Lower lobe of right lung (tissue), 2 donors: ENCODE measurements at regions not wholly inside any gene's neighbourhood (a gene's known extent, or its start where the extent isn't known, plus 50 kb on each side); places are given as distances from the start of the nearest gene placed in this dataset.
"Not testable (repeated sequence)": the region's sequence is repeated elsewhere in the genome, so short reads cannot be mapped to it uniquely, and the experiment has no call there.

Source experiments
- ATAC-seq, 2 donors: fragments of 200-7000 bp; cut with Tn5 transposase; one replicate each; pipeline ENCODE4 v1.9.1; 2020 to 2022; ENCODE audit warnings: mild to moderate bottlenecking in 2 of 2, moderate library complexity in 2 of 2
- DNase-seq: peaks from one replicate; pipeline ENCODE4 v3.0.0-alpha.2; 2020
- H3K27ac ChIP-seq: fragments of 200-600 bp; one replicate; pipeline ENCODE4 v1.8.0; 2022
- H3K27me3 ChIP-seq: fragments of 200-600 bp; one replicate; pipeline ENCODE4 v1.8.0; 2022; ENCODE audit warnings: low read depth
- H3K36me3 ChIP-seq: fragments of 200-600 bp; one replicate; pipeline ENCODE4 v1.8.0; 2022; ENCODE audit warnings: mild to moderate bottlenecking
- H3K4me1 ChIP-seq: fragments of 200-600 bp; one replicate; pipeline ENCODE4 v1.8.0; 2022
- H3K4me3 ChIP-seq: fragments of 200-600 bp; one replicate; pipeline ENCODE4 v1.8.0; 2022; ENCODE audit warnings: mild to moderate bottlenecking
- H3K9me3 ChIP-seq: fragments of 200-600 bp; one replicate; pipeline ENCODE4 v1.8.0; 2022
- intact Hi-C: fragments of 100-400 bp; cut with DNase I; formaldehyde crosslinking; loops from one replicate; pipeline ENCODE4 v1.11.0; 2022
- TF ChIP-seq, protein P1 (sequence below): fragments of 200-600 bp; IDR thresholded peaks from one replicate; pipeline ENCODE4 v1.8.0; 2022; ENCODE audit warnings: antibody characterized with exemption, mild to moderate bottlenecking
- donor health status: DM: no; HTN: yes; CAD: no; lungs with severe emphysema.

DNA sequence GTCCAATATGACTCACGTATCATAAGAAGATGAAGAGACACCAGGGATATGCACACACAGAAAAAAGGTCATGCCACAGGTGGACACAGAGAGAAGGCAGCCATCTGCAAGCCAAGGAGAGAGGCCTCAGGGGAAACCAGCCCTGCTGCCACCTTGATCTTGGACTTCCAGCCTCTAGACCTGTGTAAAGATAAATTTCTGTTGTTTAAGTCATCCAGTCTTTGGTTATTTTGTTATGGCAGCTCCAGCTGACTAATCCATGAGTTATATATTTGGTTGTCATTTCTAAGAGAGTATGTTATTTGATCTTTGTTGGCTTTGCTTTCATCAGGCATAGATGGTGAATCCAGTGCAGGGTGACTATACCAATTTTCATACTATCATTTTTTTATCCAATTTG, 130.2 kb upstream of the DAP start:
- H3K4me1 ChIP-seq = no peaks in the 10 kb centered on the region
- DNase-seq (no peak), ATAC-seq (no peak)
- H3K9me3 ChIP-seq = peaks cover 4% of the 10 kb centered on the region
- H3K27me3 ChIP-seq = no peaks in the 10 kb centered on the region
- H3K27ac ChIP-seq = no peak overlapping the region
- intact Hi-C loops = no loop called here
- no peaks in the 10 kb centered on the region for H3K36me3 ChIP-seq
- no peak overlapping the region for H3K4me3 ChIP-seq
- TF ChIP-seq, protein P1, sequence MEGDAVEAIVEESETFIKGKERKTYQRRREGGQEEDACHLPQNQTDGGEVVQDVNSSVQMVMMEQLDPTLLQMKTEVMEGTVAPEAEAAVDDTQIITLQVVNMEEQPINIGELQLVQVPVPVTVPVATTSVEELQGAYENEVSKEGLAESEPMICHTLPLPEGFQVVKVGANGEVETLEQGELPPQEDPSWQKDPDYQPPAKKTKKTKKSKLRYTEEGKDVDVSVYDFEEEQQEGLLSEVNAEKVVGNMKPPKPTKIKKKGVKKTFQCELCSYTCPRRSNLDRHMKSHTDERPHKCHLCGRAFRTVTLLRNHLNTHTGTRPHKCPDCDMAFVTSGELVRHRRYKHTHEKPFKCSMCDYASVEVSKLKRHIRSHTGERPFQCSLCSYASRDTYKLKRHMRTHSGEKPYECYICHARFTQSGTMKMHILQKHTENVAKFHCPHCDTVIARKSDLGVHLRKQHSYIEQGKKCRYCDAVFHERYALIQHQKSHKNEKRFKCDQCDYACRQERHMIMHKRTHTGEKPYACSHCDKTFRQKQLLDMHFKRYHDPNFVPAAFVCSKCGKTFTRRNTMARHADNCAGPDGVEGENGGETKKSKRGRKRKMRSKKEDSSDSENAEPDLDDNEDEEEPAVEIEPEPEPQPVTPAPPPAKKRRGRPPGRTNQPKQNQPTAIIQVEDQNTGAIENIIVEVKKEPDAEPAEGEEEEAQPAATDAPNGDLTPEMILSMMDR = no peak

DNA sequence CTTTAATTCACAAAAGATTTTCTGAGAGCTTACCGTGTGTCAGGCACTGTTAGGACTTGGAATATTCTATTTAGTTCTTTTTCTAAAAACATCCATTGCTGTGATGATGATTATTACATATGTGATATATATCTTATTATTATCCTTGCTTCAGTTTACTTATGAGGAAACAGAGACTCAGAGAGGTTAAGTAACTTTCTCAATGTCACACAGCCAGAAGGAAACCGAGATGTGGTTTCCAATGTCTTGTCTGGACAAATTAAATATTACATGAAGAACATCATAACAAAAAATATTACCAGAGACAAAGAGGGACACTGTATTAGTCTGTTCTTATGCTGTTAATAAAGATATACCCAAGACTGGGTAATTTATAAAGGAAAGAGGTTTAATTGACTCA, 125.5 kb upstream of the DAP start:
- no peaks in the 10 kb centered on the region for H3K4me1 ChIP-seq
- DNase-seq (no peak), ATAC-seq (no peak)
- intact Hi-C loops = no loop called here
- H3K36me3 ChIP-seq = no peaks in the 10 kb centered on the region
- H3K4me3 ChIP-seq = no peak overlapping the region
- peaks cover 4% of the 10 kb centered on the region for H3K9me3 ChIP-seq
- TF ChIP-seq, protein P1 = no peak
- H3K27me3 ChIP-seq = no peaks in the 10 kb centered on the region
- no peak overlapping the region for H3K27ac ChIP-seq

DNA sequence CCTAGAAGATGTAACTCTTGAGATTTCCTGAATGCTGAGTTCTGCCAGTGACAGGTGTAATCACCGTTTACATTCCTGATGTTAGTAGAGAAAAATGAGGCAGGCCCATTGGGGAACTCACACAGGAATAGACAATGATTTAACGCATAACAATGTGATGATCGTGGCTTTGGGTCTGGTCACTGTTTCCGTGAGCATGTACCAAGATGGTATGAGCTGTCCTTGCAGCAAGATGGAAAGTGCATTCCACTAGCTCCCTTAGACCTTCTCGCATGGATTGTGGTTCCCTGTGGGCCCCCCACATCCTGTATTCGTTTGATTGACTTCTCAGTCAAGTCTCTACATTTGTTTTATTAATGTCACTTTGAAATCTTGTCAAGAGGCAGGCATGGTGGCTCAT, 124.0 kb upstream of the DAP start:
- DNase-seq (no peak), ATAC-seq (no peak)
- H3K27me3 ChIP-seq = no peaks in the 10 kb centered on the region
- H3K4me3 ChIP-seq = no peak overlapping the region
- H3K27ac ChIP-seq = no peak overlapping the region
- no peaks in the 10 kb centered on the region for H3K9me3 ChIP-seq
- intact Hi-C loops = no loop called here
- no peaks in the 10 kb centered on the region for H3K4me1 ChIP-seq
- TF ChIP-seq, protein P1 = no peak
- no peaks in the 10 kb centered on the region for H3K36me3 ChIP-seq

DNA sequence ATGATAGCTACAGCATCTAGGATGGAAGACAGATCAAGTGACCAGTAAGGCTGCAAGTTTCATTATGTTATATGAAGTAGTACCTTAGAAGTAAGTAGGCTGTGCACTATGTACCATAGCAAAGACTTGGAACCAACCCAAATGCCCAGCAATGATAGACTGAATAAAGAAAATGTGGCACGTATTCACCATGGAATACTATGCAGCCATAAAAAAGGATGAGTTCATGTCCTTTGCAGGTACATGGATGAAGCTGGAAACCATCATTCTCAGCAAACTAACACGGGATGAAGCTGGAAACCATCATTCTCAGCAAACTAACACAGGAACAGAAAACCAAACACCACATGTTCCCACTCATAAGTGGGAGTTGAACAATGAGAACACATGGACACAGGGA, 122.9 kb upstream of the DAP start:
- not testable (repeated sequence) for ATAC-seq, H3K4me1 ChIP-seq

DNA sequence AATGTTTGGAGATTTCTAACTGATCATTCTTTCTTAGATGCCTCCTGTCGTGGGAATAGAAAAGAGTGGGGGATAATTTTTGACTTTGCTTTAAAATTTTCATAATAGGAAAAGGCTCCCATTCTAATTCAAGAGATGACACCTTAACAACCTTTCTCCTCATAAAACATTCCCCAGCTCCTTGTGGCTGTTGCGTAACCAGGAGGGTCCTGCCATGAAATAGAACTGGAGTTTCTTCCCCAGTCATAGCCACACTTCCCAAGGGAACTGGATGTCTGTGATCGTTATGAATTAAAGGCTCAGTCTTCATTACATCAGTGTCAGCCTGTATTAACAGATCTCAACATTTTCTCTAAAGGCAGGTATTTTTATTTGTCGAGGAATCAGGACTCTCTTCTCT, 119.9 kb upstream of the DAP start:
- Histone ChIP-seq H3K9me3 (no peaks in the 10 kb centered on the region), H3K4me1 (no peaks in the 10 kb centered on the region), H3K27me3 (no peaks in the 10 kb centered on the region), H3K4me3 (no peak overlapping the region), H3K36me3 (no peaks in the 10 kb centered on the region), H3K27ac (no peak overlapping the region)
- intact Hi-C loops = no loop called here
- DNase-seq = no peak
- TF ChIP-seq, protein P1 = no peak
- ATAC-seq = no peak

More for the DNA sequence above, 122.9 kb upstream of the DAP start:
- intact Hi-C loops, DNase-seq, H3K4me3 ChIP-seq, H3K27ac ChIP-seq, H3K9me3 ChIP-seq, H3K27me3 ChIP-seq, H3K36me3 ChIP-seq: not testable (repeated sequence)

DNA sequence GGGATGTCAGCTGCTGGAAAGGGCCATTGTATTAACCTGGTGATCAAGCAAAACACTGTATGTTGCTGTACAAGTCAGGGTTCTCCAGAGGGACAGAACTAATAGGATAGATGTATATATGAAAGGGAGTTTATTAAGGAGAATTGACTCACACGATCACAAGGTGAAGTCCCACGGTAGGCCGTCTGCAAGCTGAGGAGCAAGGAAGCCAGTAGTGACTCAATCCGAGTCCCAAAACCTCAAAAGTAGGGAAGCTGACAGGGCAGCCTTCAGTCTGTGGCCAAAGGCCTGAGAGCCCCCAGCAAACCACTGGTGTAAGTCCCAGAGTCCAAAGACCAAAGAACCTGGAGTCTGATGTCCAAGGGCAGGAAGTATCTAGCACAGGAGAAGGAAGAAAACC, 116.0 kb upstream of the DAP start:
- DNase-seq, H3K9me3 ChIP-seq, H3K27ac ChIP-seq, H3K4me3 ChIP-seq, intact Hi-C loops, H3K27me3 ChIP-seq, H3K4me1 ChIP-seq, ATAC-seq, H3K36me3 ChIP-seq: not testable (repeated sequence)
